ENCODE measurements at regions not wholly inside any gene's neighbourhood (a gene's known extent, or its start where the extent isn't known, plus 50 kb on each side); places are given as distances from the start of the nearest gene placed in this dataset.

- no peak overlapping the region for H2AFZ ChIP-seq (ENCODE audit: low read length)
- no peaks in the 10 kb centered on the region for H3K79me2 ChIP-seq (ENCODE audit: low read length)
- H3K27ac ChIP-seq (ENCODE audit: low read length), result no peak overlapping the region
- no peak overlapping the region for H3K4me3 ChIP-seq (ENCODE audit: low read length)
- no peak overlapping the region for H3K4me2 ChIP-seq (ENCODE audit: low read depth, low read length, poor library complexity, severe bottlenecking)
- H4K20me1 ChIP-seq (ENCODE audit: insufficient read depth, low read depth, low read length), result no peaks in the 10 kb centered on the region
- H3K9me2 ChIP-seq (replicated peaks; ENCODE audit: insufficient read depth, low read length), result no peaks in the 10 kb centered on the region
- DNase-seq, result no peak
- H3K9me3 ChIP-seq (ENCODE audit: low read length), result no peaks in the 10 kb centered on the region
- no peaks in the 10 kb centered on the region for H3K27me3 ChIP-seq (ENCODE audit: low read length)
- H3K36me3 ChIP-seq (ENCODE audit: insufficient read depth, low read length), result no peaks in the 10 kb centered on the region
- H3K9ac ChIP-seq (ENCODE audit: low read length), result no peak overlapping the region
- H3K4me1 ChIP-seq (ENCODE audit: low read length), result no peaks in the 10 kb centered on the region
These were observed 249.7 kb upstream of the TET2 start for GRCh38 chr4:104896660-104897645.

GRCh38 chr4:104899863-104900262 lies 246.8 kb upstream of the TET2 start:
- Histone ChIP-seq H3K27ac (ENCODE audit: low read length) (no peak overlapping the region), H4K20me1 (ENCODE audit: insufficient read depth, low read depth, low read length) (no peaks in the 10 kb centered on the region), H3K27me3 (ENCODE audit: low read length) (no peaks in the 10 kb centered on the region), H2AFZ (ENCODE audit: low read length) (no peak overlapping the region), H3K4me1 (ENCODE audit: low read length) (no peaks in the 10 kb centered on the region), H3K9me3 (ENCODE audit: low read length) (no peaks in the 10 kb centered on the region), H3K9ac (ENCODE audit: low read length) (no peak overlapping the region), H3K4me3 (ENCODE audit: low read length) (no peak overlapping the region), H3K9me2 (replicated peaks; ENCODE audit: insufficient read depth, low read length) (no peaks in the 10 kb centered on the region), H3K79me2 (ENCODE audit: low read length) (no peaks in the 10 kb centered on the region), H3K36me3 (ENCODE audit: insufficient read depth, low read length) (no peaks in the 10 kb centered on the region), H3K4me2 (ENCODE audit: low read depth, low read length, poor library complexity, severe bottlenecking) (no peak overlapping the region)
- no peak for DNase-seq

GRCh38 chr4:104901438-104901837 lies 245.2 kb upstream of the TET2 start:
- Histone ChIP-seq H3K9me2 (replicated peaks; ENCODE audit: insufficient read depth, low read length) (no peaks in the 10 kb centered on the region), H3K79me2 (ENCODE audit: low read length) (no peaks in the 10 kb centered on the region), H2AFZ (ENCODE audit: low read length) (no peak overlapping the region), H4K20me1 (ENCODE audit: insufficient read depth, low read depth, low read length) (no peaks in the 10 kb centered on the region), H3K4me1 (ENCODE audit: low read length) (no peaks in the 10 kb centered on the region), H3K9ac (ENCODE audit: low read length) (no peak overlapping the region), H3K4me2 (ENCODE audit: low read depth, low read length, poor library complexity, severe bottlenecking) (no peak overlapping the region), H3K36me3 (ENCODE audit: insufficient read depth, low read length) (no peaks in the 10 kb centered on the region), H3K9me3 (ENCODE audit: low read length) (no peaks in the 10 kb centered on the region), H3K27me3 (ENCODE audit: low read length) (no peaks in the 10 kb centered on the region), H3K4me3 (ENCODE audit: low read length) (no peak overlapping the region), H3K27ac (ENCODE audit: low read length) (no peak overlapping the region)
- no peak for DNase-seq

GRCh38 chr4:104901961-104902605 lies 244.6 kb upstream of the TET2 start:
- Histone ChIP-seq H3K27me3 (ENCODE audit: low read length) (no peaks in the 10 kb centered on the region), H3K4me1 (ENCODE audit: low read length) (no peaks in the 10 kb centered on the region), H3K9ac (ENCODE audit: low read length) (no peak overlapping the region), H4K20me1 (ENCODE audit: insufficient read depth, low read depth, low read length) (no peaks in the 10 kb centered on the region), H3K79me2 (ENCODE audit: low read length) (no peaks in the 10 kb centered on the region), H3K9me3 (ENCODE audit: low read length) (no peaks in the 10 kb centered on the region), H3K4me2 (ENCODE audit: low read depth, low read length, poor library complexity, severe bottlenecking) (no peak overlapping the region), H3K27ac (ENCODE audit: low read length) (no peak overlapping the region), H3K4me3 (ENCODE audit: low read length) (no peak overlapping the region), H2AFZ (ENCODE audit: low read length) (no peak overlapping the region), H3K9me2 (replicated peaks; ENCODE audit: insufficient read depth, low read length) (no peaks in the 10 kb centered on the region), H3K36me3 (ENCODE audit: insufficient read depth, low read length) (no peaks in the 10 kb centered on the region)
- DNase-seq, result no peak

GRCh38 chr4:104905065-104905464 lies 241.6 kb upstream of the TET2 start:
- Histone ChIP-seq H3K27me3 (ENCODE audit: low read length) (no peaks in the 10 kb centered on the region; the same call in 1 of the 2 replicates), H3K9me2 (replicated peaks; ENCODE audit: insufficient read depth, low read length) (no peaks in the 10 kb centered on the region), H3K79me2 (ENCODE audit: low read length) (no peaks in the 10 kb centered on the region), H4K20me1 (ENCODE audit: insufficient read depth, low read depth, low read length) (no peaks in the 10 kb centered on the region), H3K4me3 (ENCODE audit: low read length) (no peak overlapping the region), H3K4me1 (ENCODE audit: low read length) (no peaks in the 10 kb centered on the region), H3K9ac (ENCODE audit: low read length) (no peak overlapping the region), H2AFZ (ENCODE audit: low read length) (no peak overlapping the region), H3K9me3 (ENCODE audit: low read length) (no peaks in the 10 kb centered on the region), H3K27ac (ENCODE audit: low read length) (no peak overlapping the region), H3K4me2 (ENCODE audit: low read depth, low read length, poor library complexity, severe bottlenecking) (no peak overlapping the region), H3K36me3 (ENCODE audit: insufficient read depth, low read length) (no peaks in the 10 kb centered on the region)
- no peak for DNase-seq

GRCh38 chr4:104905546-104905945 lies 241.1 kb upstream of the TET2 start:
- no peak overlapping the region for H3K9ac ChIP-seq (ENCODE audit: low read length)
- H3K9me3 ChIP-seq (ENCODE audit: low read length), result no peaks in the 10 kb centered on the region
- H3K36me3 ChIP-seq (ENCODE audit: insufficient read depth, low read length), result no peaks in the 10 kb centered on the region
- no peak overlapping the region for H2AFZ ChIP-seq (ENCODE audit: low read length)
- H3K27ac ChIP-seq (ENCODE audit: low read length), result no peak overlapping the region
- no peak overlapping the region for H3K4me2 ChIP-seq (ENCODE audit: low read depth, low read length, poor library complexity, severe bottlenecking)
- H4K20me1 ChIP-seq (ENCODE audit: insufficient read depth, low read depth, low read length), result no peaks in the 10 kb centered on the region
- no peak overlapping the region for H3K4me3 ChIP-seq (ENCODE audit: low read length)
- H3K27me3 ChIP-seq (ENCODE audit: low read length), result no peaks in the 10 kb centered on the region; the same call in 1 of the 2 replicates
- DNase-seq, result no peak
- no peaks in the 10 kb centered on the region for H3K4me1 ChIP-seq (ENCODE audit: low read length)
- H3K9me2 ChIP-seq (replicated peaks; ENCODE audit: insufficient read depth, low read length), result no peaks in the 10 kb centered on the region
- H3K79me2 ChIP-seq (ENCODE audit: low read length), result no peaks in the 10 kb centered on the region

GRCh38 chr4:104906276-104906675 lies 240.4 kb upstream of the TET2 start:
- no peaks in the 10 kb centered on the region for H3K4me1 ChIP-seq (ENCODE audit: low read length)
- H2AFZ ChIP-seq (ENCODE audit: low read length), result no peak overlapping the region
- H3K27me3 ChIP-seq (ENCODE audit: low read length), result no peaks in the 10 kb centered on the region; the same call in 1 of the 2 replicates
- no peak overlapping the region for H3K4me2 ChIP-seq (ENCODE audit: low read depth, low read length, poor library complexity, severe bottlenecking)
- H3K9me3 ChIP-seq (ENCODE audit: low read length), result no peaks in the 10 kb centered on the region
- H3K4me3 ChIP-seq (ENCODE audit: low read length), result no peak overlapping the region
- no peaks in the 10 kb centered on the region for H3K36me3 ChIP-seq (ENCODE audit: insufficient read depth, low read length)
- DNase-seq, result no peak
- no peak overlapping the region for H3K27ac ChIP-seq (ENCODE audit: low read length)
- H3K9me2 ChIP-seq (replicated peaks; ENCODE audit: insufficient read depth, low read length), result no peaks in the 10 kb centered on the region
- no peaks in the 10 kb centered on the region for H4K20me1 ChIP-seq (ENCODE audit: insufficient read depth, low read depth, low read length)
- no peak overlapping the region for H3K9ac ChIP-seq (ENCODE audit: low read length)
- no peaks in the 10 kb centered on the region for H3K79me2 ChIP-seq (ENCODE audit: low read length)

GRCh38 chr4:104907074-104907649 lies 239.5 kb upstream of the TET2 start:
- Histone ChIP-seq H3K9ac (ENCODE audit: low read length) (no peak overlapping the region), H3K79me2 (ENCODE audit: low read length) (no peaks in the 10 kb centered on the region), H3K27ac (ENCODE audit: low read length) (no peak overlapping the region), H3K9me3 (ENCODE audit: low read length) (no peaks in the 10 kb centered on the region), H3K4me1 (ENCODE audit: low read length) (no peaks in the 10 kb centered on the region), H3K4me3 (ENCODE audit: low read length) (no peak overlapping the region; the same call in 1 of the 2 replicates), H3K9me2 (replicated peaks; ENCODE audit: insufficient read depth, low read length) (no peaks in the 10 kb centered on the region), H3K27me3 (ENCODE audit: low read length) (no peaks in the 10 kb centered on the region; the same call in 1 of the 2 replicates), H3K36me3 (ENCODE audit: insufficient read depth, low read length) (no peaks in the 10 kb centered on the region), H2AFZ (ENCODE audit: low read length) (no peak overlapping the region), H3K4me2 (ENCODE audit: low read depth, low read length, poor library complexity, severe bottlenecking) (no peak overlapping the region), H4K20me1 (ENCODE audit: insufficient read depth, low read depth, low read length) (no peaks in the 10 kb centered on the region)
- DNase-seq, result no peak
